ENCODE measurements at regions not wholly inside any gene's neighbourhood (a gene's known extent, or its start where the extent isn't known, plus 50 kb on each side); places are given as distances from the start of the nearest gene placed in this dataset.

- TF ChIP-seq CTCF (conservative IDR thresholded peaks at IDR 0.05; ENCODE audit: low read length), result no peak
- no peak for TF ChIP-seq EZH2phosphoT487 (IDR thresholded peaks at IDR 0.05; ENCODE audit: borderline replicate concordance)
Observed at GRCh38 chr20:18916886-18917750, 103.5 kb downstream of the SCP2D1 start.

Data from Loucy (cell line).